ENCODE measurements at regions not wholly inside any gene's neighbourhood (a gene's known extent, or its start where the extent isn't known, plus 50 kb on each side); places are given as distances from the start of the nearest gene placed in this dataset.

GRCh38 chr12:86788661-86789060 is 532.5 kb upstream of the MGAT4C start:
- H3K27ac ChIP-seq (ENCODE audit: control insufficient read depth, insufficient read depth, low read length) = no peak overlapping the region
- DNase-seq (ENCODE audit: low read depth, low spot score) (no peak), FAIRE-seq (no peak)
- no peak overlapping the region for H2AFZ ChIP-seq (ENCODE audit: control insufficient read depth, low read length)
- TF ChIP-seq CTCF (optimal IDR thresholded peaks at IDR 0.05 in 1 of 3, IDR thresholded peaks at IDR 0.05 in 1 of 3, conservative IDR thresholded peaks at IDR 0.05 in 1 of 3; ENCODE audit: extremely low read depth in 1 of 3, insufficient read depth in 2 of 3, low read length in 3 of 3) = no peak
- TF ChIP-seq EZH2 (IDR thresholded peaks at IDR 0.05; ENCODE audit: low read length) = no peak
- no peaks in the 10 kb centered on the region for H3K9me3 ChIP-seq (ENCODE audit: control insufficient read depth, low read depth, low read length)
- H4K20me1 ChIP-seq (ENCODE audit: control insufficient read depth, extremely low read depth, insufficient read depth, low read length) = no peaks in the 10 kb centered on the region
- H3K9ac ChIP-seq (ENCODE audit: control insufficient read depth, extremely low read depth, insufficient read depth, low read length) = no peak overlapping the region
- H3K79me2 ChIP-seq (ENCODE audit: control insufficient read depth, insufficient read depth, low read length) = no peaks in the 10 kb centered on the region
- H3K4me1 ChIP-seq (ENCODE audit: control insufficient read depth, extremely low read depth, insufficient read depth, low read length) = no peaks in the 10 kb centered on the region
- H3K9me1 ChIP-seq (ENCODE audit: control insufficient read depth, extremely low read depth, insufficient read depth, low read length) = no peaks in the 10 kb centered on the region
- dilution Hi-C loops (cut with MboI; ENCODE audit: extremely low pct_ligation_motif_present, low sequenced_read_pairs) = no loop called here
- no peaks in the 10 kb centered on the region for H3K27me3 ChIP-seq (ENCODE audit: control insufficient read depth, extremely low read depth, insufficient read depth, low read length)
- no peaks in the 10 kb centered on the region for H3K36me3 ChIP-seq (ENCODE audit: control insufficient read depth in 2 of 2, extremely low read depth in 1 of 2, insufficient read depth in 2 of 2, low read length in 2 of 2)
- no peak overlapping the region for H3K4me3 ChIP-seq (ENCODE audit: control insufficient read depth in 2 of 3, extremely low read depth in 1 of 3, insufficient read depth in 2 of 3, low read depth in 1 of 3, low read length in 3 of 3)
- H3K4me2 ChIP-seq (ENCODE audit: control insufficient read depth, extremely low read depth, insufficient read depth, low read depth, low read length) = no peak overlapping the region

GRCh38 chr12:86787419-86787818 is 531.2 kb upstream of the MGAT4C start:
- no peaks in the 10 kb centered on the region for H3K9me3 ChIP-seq (ENCODE audit: control insufficient read depth, low read depth, low read length)
- H3K4me3 ChIP-seq (ENCODE audit: control insufficient read depth in 2 of 3, extremely low read depth in 1 of 3, insufficient read depth in 2 of 3, low read depth in 1 of 3, low read length in 3 of 3) = no peak overlapping the region
- H2AFZ ChIP-seq (ENCODE audit: control insufficient read depth, low read length) = no peak overlapping the region
- no peak for DNase-seq (ENCODE audit: low read depth, low spot score)
- TF ChIP-seq EZH2 (IDR thresholded peaks at IDR 0.05; ENCODE audit: low read length) = no peak
- no peak for TF ChIP-seq CTCF (optimal IDR thresholded peaks at IDR 0.05 in 1 of 3, IDR thresholded peaks at IDR 0.05 in 1 of 3, conservative IDR thresholded peaks at IDR 0.05 in 1 of 3; ENCODE audit: extremely low read depth in 1 of 3, insufficient read depth in 2 of 3, low read length in 3 of 3)
- no peaks in the 10 kb centered on the region for H3K27me3 ChIP-seq (ENCODE audit: control insufficient read depth, extremely low read depth, insufficient read depth, low read length)
- no peak overlapping the region for H3K9ac ChIP-seq (ENCODE audit: control insufficient read depth, extremely low read depth, insufficient read depth, low read length)
- H3K27ac ChIP-seq (ENCODE audit: control insufficient read depth, insufficient read depth, low read length) = no peak overlapping the region
- no peak overlapping the region for H3K4me2 ChIP-seq (ENCODE audit: control insufficient read depth, extremely low read depth, insufficient read depth, low read depth, low read length)
- no peaks in the 10 kb centered on the region for H3K36me3 ChIP-seq (ENCODE audit: control insufficient read depth in 2 of 2, extremely low read depth in 1 of 2, insufficient read depth in 2 of 2, low read length in 2 of 2)
- H3K79me2 ChIP-seq (ENCODE audit: control insufficient read depth, insufficient read depth, low read length) = no peaks in the 10 kb centered on the region
- no peaks in the 10 kb centered on the region for H4K20me1 ChIP-seq (ENCODE audit: control insufficient read depth, extremely low read depth, insufficient read depth, low read length)
- dilution Hi-C loops (cut with MboI; ENCODE audit: extremely low pct_ligation_motif_present, low sequenced_read_pairs) = no loop called here
- H3K4me1 ChIP-seq (ENCODE audit: control insufficient read depth, extremely low read depth, insufficient read depth, low read length) = no peaks in the 10 kb centered on the region
- no peaks in the 10 kb centered on the region for H3K9me1 ChIP-seq (ENCODE audit: control insufficient read depth, extremely low read depth, insufficient read depth, low read length)
- FAIRE-seq = no peak

Measured in keratinocyte (primary cell).